ENCODE measurements at regions not wholly inside any gene's neighbourhood (a gene's known extent, or its start where the extent isn't known, plus 50 kb on each side); places are given as distances from the start of the nearest gene placed in this dataset.
"Not testable (repeated sequence)": the region's sequence is repeated elsewhere in the genome, so short reads cannot be mapped to it uniquely, and the experiment has no call there.

GRCh38 chr10:78096486-78096885, 62.8 kb downstream of the RPS24 start:
- DNase-seq (ENCODE audit: extremely low read depth, low read depth, low spot score), result not testable (repeated sequence)

GRCh38 chr10:78102593-78102992, 68.9 kb downstream of the RPS24 start:
- DNase-seq (ENCODE audit: extremely low read depth, low read depth, low spot score), result not testable (repeated sequence)

GRCh38 chr10:78109210-78109609, 75.5 kb downstream of the RPS24 start:
- no peak for DNase-seq (ENCODE audit: extremely low read depth, low read depth, low spot score)

GRCh38 chr10:78115135-78115853, 81.6 kb downstream of the RPS24 start:
- no peak for DNase-seq (ENCODE audit: extremely low read depth, low read depth, low spot score)

- no peak for DNase-seq (ENCODE audit: extremely low read depth, low read depth, low spot score)
Measured at GRCh38 chr10:78116361-78116760, 82.7 kb downstream of the RPS24 start.

GRCh38 chr10:78118591-78118990, 84.9 kb downstream of the RPS24 start:
- no peak for DNase-seq (ENCODE audit: extremely low read depth, low read depth, low spot score)

GRCh38 chr10:78121801-78122200, 88.1 kb downstream of the RPS24 start:
- DNase-seq (ENCODE audit: extremely low read depth, low read depth, low spot score), result no peak

GRCh38 chr10:78124167-78124566, 90.5 kb downstream of the RPS24 start:
- DNase-seq (ENCODE audit: extremely low read depth, low read depth, low spot score), result no peak

- DNase-seq (ENCODE audit: extremely low read depth, low read depth, low spot score), result no peak
Measured at GRCh38 chr10:78129211-78129610, 95.5 kb downstream of the RPS24 start.

GRCh38 chr10:78130966-78131710, 97.5 kb downstream of the RPS24 start:
- DNase-seq (ENCODE audit: extremely low read depth, low read depth, low spot score), result no peak

- no peak for DNase-seq (ENCODE audit: extremely low read depth, low read depth, low spot score)
Measured at GRCh38 chr10:78134773-78135306, 101.2 kb downstream of the RPS24 start.

GRCh38 chr10:78137147-78137546, 103.5 kb downstream of the RPS24 start:
- DNase-seq (ENCODE audit: extremely low read depth, low read depth, low spot score), result no peak

GRCh38 chr10:78139341-78139740, 105.7 kb downstream of the RPS24 start:
- no peak for DNase-seq (ENCODE audit: extremely low read depth, low read depth, low spot score)

- DNase-seq (ENCODE audit: extremely low read depth, low read depth, low spot score), result no peak
Measured at GRCh38 chr10:78140066-78140630, 106.5 kb downstream of the RPS24 start.

GRCh38 chr10:78143576-78143975, 109.9 kb downstream of the RPS24 start:
- DNase-seq (ENCODE audit: extremely low read depth, low read depth, low spot score), result no peak

- DNase-seq (ENCODE audit: extremely low read depth, low read depth, low spot score), result no peak
Measured at GRCh38 chr10:78146200-78146599, 112.5 kb downstream of the RPS24 start.

- DNase-seq (ENCODE audit: extremely low read depth, low read depth, low spot score), result no peak
Measured at GRCh38 chr10:78147202-78147601, 113.5 kb downstream of the RPS24 start.

- no peak for DNase-seq (ENCODE audit: extremely low read depth, low read depth, low spot score)
Measured at GRCh38 chr10:78148216-78148960, 114.7 kb downstream of the RPS24 start.

- DNase-seq (ENCODE audit: extremely low read depth, low read depth, low spot score), result no peak
Measured at GRCh38 chr10:78148961-78149612, 115.4 kb downstream of the RPS24 start.

GRCh38 chr10:78150756-78151155, 117.1 kb downstream of the RPS24 start:
- no peak for DNase-seq (ENCODE audit: extremely low read depth, low read depth, low spot score)
